Mesothelial cell of epicardium (in vitro differentiated cells): ENCODE measurements at regions not wholly inside any gene's neighbourhood (a gene's known extent, or its start where the extent isn't known, plus 50 kb on each side); places are given as distances from the start of the nearest gene placed in this dataset.

Experiments used
- DNase-seq, 2 experiments: peaks; one replicate each; pipeline ENCODE4 v3.0.0; 2021; ENCODE audit warnings: low spot score in 2 of 2; ENCODE audit not compliant: unreplicated experiment in 2 of 2
- H3K27ac Mint-ChIP-seq: 2 replicates; pipeline ENCODE4 v1.8.0; 2021; ENCODE audit warnings: mixed read lengths
- H3K27me3 Mint-ChIP-seq: 2 replicates; pipeline ENCODE4 v1.8.0; 2021; ENCODE audit warnings: low read depth, mixed read lengths
- H3K36me3 Mint-ChIP-seq: 2 replicates; pipeline ENCODE4 v1.8.0; 2021; ENCODE audit warnings: mixed read lengths
- H3K4me1 Mint-ChIP-seq: 2 replicates; pipeline ENCODE4 v1.8.0; 2021; ENCODE audit warnings: mixed read lengths
- H3K4me3 Mint-ChIP-seq: 2 replicates; pipeline ENCODE4 v1.8.0; 2021; ENCODE audit warnings: mild to moderate bottlenecking, moderate library complexity, mixed read lengths
- H3K9me3 Mint-ChIP-seq: 2 replicates; pipeline ENCODE4 v1.8.0; 2021; ENCODE audit warnings: mixed read lengths
- CTCF ChIP-seq: fragments of 200-600 bp; sonication (generic); IDR thresholded peaks from one replicate; pipeline ENCODE4 v1.5.0; 2021; ENCODE audit warnings: antibody characterized with exemption; ENCODE audit not compliant: unreplicated experiment

DNA sequence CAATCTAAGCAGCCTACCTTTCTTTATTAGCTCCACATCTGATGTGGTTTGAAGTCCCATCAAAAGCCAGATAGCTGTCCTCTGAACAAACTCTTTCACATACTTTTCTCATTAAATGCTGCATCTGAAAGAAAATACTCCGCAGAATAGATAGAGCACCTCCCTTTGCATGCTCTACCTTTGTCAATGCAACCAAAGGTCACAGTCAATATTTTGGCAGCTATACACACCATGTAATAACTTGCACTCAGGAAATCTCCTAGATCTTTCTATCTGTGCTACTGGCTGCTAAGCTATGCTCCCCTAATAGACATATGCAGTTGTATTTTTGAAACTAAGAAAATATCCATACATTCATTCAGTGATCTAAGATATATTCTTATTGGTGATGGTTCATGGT, 204.8 kb upstream of the ARRDC4 start:
- DNase-seq: no peak
- H3K9me3 Mint-ChIP-seq: no peaks in the 10 kb centered on the region
- H3K36me3 Mint-ChIP-seq: no peaks in the 10 kb centered on the region
- H3K4me3 Mint-ChIP-seq: no peak overlapping the region
- H3K27me3 Mint-ChIP-seq: peaks cover 27% of the 10 kb centered on the region
- no peak for TF ChIP-seq CTCF
- H3K4me1 Mint-ChIP-seq: peaks cover 1% of the 10 kb centered on the region
- no peak overlapping the region for H3K27ac Mint-ChIP-seq

DNA sequence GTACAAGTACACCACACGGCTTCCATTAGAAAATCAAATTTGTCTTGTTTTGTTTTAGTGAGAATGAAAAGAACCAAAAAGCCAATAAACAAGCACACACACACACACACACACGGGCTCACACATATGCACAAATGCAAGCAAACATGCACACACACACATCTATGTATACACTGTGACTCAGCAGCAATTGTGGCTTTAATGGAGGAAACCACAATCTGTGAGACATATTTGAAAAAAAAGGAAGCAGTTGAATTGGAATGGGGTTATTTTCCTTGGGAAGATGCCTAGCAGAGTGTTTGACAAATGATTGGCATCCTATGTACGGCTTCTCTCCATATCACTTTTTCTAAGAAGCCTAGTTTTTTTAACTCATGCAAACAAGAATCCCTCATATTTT, 201.1 kb upstream of the ARRDC4 start:
- Mint-ChIP-seq H3K36me3 (no peaks in the 10 kb centered on the region), H3K4me3 (no peak overlapping the region), H3K27ac (no peak overlapping the region), H3K4me1 (peaks cover 6% of the 10 kb centered on the region), H3K27me3 (peaks cover 22% of the 10 kb centered on the region), H3K9me3 (no peaks in the 10 kb centered on the region)
- DNase-seq: no peak
- no peak for TF ChIP-seq CTCF

- H3K27me3 Mint-ChIP-seq: peaks cover 22% of the 10 kb centered on the region
- TF ChIP-seq CTCF: no peak
- no peaks in the 10 kb centered on the region for H3K36me3 Mint-ChIP-seq
- H3K9me3 Mint-ChIP-seq: no peaks in the 10 kb centered on the region
- DNase-seq: no peak
- H3K4me3 Mint-ChIP-seq: no peak overlapping the region
- H3K27ac Mint-ChIP-seq: no peak overlapping the region
- H3K4me1 Mint-ChIP-seq: peaks cover 6% of the 10 kb centered on the region
Measured at GRCh38 chr15:97761110-97761509, 199.4 kb upstream of the ARRDC4 start.

DNA sequence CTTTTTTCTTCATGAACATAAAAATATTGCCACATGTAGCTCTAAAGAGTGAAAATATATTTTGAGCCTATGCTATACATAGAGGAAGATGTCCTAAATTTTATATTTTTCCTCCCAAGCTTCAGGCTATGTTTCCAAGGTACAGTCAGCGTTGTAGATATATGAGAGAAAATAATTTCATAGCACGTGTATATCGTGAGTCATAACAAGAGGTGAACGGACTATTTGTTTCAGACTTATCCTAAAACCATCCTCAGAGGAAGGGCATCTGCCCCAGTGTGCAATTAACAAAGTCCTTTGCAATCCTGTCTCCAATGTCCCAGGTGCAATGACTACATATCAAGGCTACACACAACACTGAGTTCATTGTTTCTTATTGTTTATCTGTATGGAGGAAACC, 177.3 kb upstream of the ARRDC4 start:
- no peak overlapping the region for H3K27ac Mint-ChIP-seq
- H3K4me1 Mint-ChIP-seq: no peaks in the 10 kb centered on the region
- DNase-seq: no peak
- no peak overlapping the region for H3K4me3 Mint-ChIP-seq
- H3K36me3 Mint-ChIP-seq: no peaks in the 10 kb centered on the region
- H3K9me3 Mint-ChIP-seq: no peaks in the 10 kb centered on the region
- peaks cover 18% of the 10 kb centered on the region for H3K27me3 Mint-ChIP-seq
- no peak for TF ChIP-seq CTCF

GRCh38 chr15:97786741-97787140, 173.8 kb upstream of the ARRDC4 start:
- no peak for DNase-seq
- no peak overlapping the region for H3K4me3 Mint-ChIP-seq
- H3K36me3 Mint-ChIP-seq: no peaks in the 10 kb centered on the region
- no peak overlapping the region for H3K27ac Mint-ChIP-seq
- no peaks in the 10 kb centered on the region for H3K4me1 Mint-ChIP-seq
- TF ChIP-seq CTCF: no peak
- no peaks in the 10 kb centered on the region for H3K9me3 Mint-ChIP-seq
- H3K27me3 Mint-ChIP-seq: peaks cover 31% of the 10 kb centered on the region

DNA sequence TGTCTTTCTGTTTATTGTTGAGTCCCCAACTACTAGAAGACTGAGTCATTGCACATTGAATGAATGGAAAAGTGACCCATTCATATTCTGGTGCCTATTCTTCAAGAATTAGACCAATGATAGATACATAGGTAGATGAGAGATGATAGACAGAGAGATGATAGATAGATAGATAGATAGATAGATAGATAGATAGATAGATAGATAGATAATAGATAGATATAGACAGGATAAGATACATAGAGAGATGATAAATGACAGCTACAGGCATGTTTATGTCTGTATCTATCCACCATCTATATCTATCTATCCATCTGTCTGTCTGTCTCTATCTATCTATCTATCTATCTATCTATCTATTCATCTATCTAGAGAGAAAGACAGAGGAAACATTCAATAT, 170.3 kb upstream of the ARRDC4 start:
- Mint-ChIP-seq H3K36me3 (no peaks in the 10 kb centered on the region), H3K4me3 (no peak overlapping the region)

More for the DNA sequence above, 170.3 kb upstream of the ARRDC4 start:
- H3K9me3 Mint-ChIP-seq: no peaks in the 10 kb centered on the region
- peaks cover 48% of the 10 kb centered on the region for H3K27me3 Mint-ChIP-seq
- no peak for DNase-seq
- peaks cover 6% of the 10 kb centered on the region for H3K4me1 Mint-ChIP-seq
- no peak for TF ChIP-seq CTCF
- H3K27ac Mint-ChIP-seq: no peak overlapping the region
